Adrenal gland (tissue), 9 donors: ENCODE measurements at regions not wholly inside any gene's neighbourhood (a gene's known extent, or its start where the extent isn't known, plus 50 kb on each side); places are given as distances from the start of the nearest gene placed in this dataset.

Source experiments
- DNase-seq, 7 donors: peaks; one replicate each; pipeline ENCODE4 v3.0.0-alpha.2; 2019 to 2020
- H3K27ac ChIP-seq, 5 donors: fragments of 200-600 bp; sonication (generic) in 4 of 5; 1 replicate in 3 of 5; 2 replicates in 2 of 5; pipeline versions ENCODE4 v1.5.1 to v1.8.0; 2016 to 2020; ENCODE audit warnings: mild to moderate bottlenecking in 1 of 5
- H3K27me3 ChIP-seq: fragments of 200-600 bp; 2 replicates; pipeline ENCODE4 v1.8.0; 2021
- H3K36me3 ChIP-seq, 2 donors: fragments of 200-600 bp; replicated peaks in 1 of 2; 1 replicate in 1 of 2; 2 replicates in 1 of 2; pipeline versions ENCODE4 v1.5.1 to v1.8.0; 2018 to 2022
- H3K4me1 ChIP-seq, 2 donors: fragments of 200-600 bp; replicated peaks in 1 of 2; 1 replicate in 1 of 2; 2 replicates in 1 of 2; pipeline versions ENCODE4 v1.5.1 to v1.8.0; 2018 to 2021
- H3K4me3 ChIP-seq, 4 donors: fragments of 200-600 bp; sonication (generic) in 3 of 4; one replicate each; pipeline ENCODE4 v1.5.1; 2016 to 2018
- H3K9me3 ChIP-seq, 3 donors: fragments of 200-600 bp; sonication (generic) in 1 of 3; replicated peaks in 1 of 3; 1 replicate in 2 of 3; 2 replicates in 1 of 3; pipeline versions ENCODE4 v1.5.1 to v1.8.0; 2016 to 2021
- POLR2A ChIP-seq, 2 donors: fragments of 450-650 bp; IDR thresholded peaks; one replicate each; pipeline ENCODE4 v1.6.1; 2017; ENCODE audit warnings: antibody characterized with exemption in 2 of 2, mild to moderate bottlenecking in 2 of 2, moderate library complexity in 1 of 2
- WGBS, 4 donors: extraction: QIAGEN DNeasy Blood & Tissue Kit in 2 of 4; methylation state at CpG; one replicate each; pipeline versions ENCODE4 v1.1.5 to v1.1.7; 2013 to 2017; 5-methylcytosine and 5-hydroxymethylcytosine counted together
- intact Hi-C, 2 donors: fragments of 100-400 bp; cut with DNase I; formaldehyde crosslinking; loops; one replicate each; pipeline versions ENCODE4 v1.14.1 to v1.15.0; 2022 to 2023
- TF ChIP-seq, protein P1 (sequence below), 6 experiments: fragments of 450-650 bp in 4 of 6; fragments of 200-600 bp in 2 of 6; sonication (generic) in 1 of 6; IDR thresholded peaks; 1 replicate in 5 of 6; 2 replicates in 1 of 6; pipeline versions ENCODE4 v1.5.1 to v1.8.0; 2016 to 2021; ENCODE audit warnings: antibody characterized with exemption in 6 of 6, mild to moderate bottlenecking in 2 of 6, moderate library complexity in 1 of 6
- donor health status: healthy with polysubstance abuse.
- donor health status: Bipolar disorder and iron deficiency.
- donor health status: DM: yes; HTN: yes; CAD: no.
- donor health status: DM: no; HTN: no; CAD: no.
- donor health status: DM: no; HTN: no; CAD: no.

DNA sequence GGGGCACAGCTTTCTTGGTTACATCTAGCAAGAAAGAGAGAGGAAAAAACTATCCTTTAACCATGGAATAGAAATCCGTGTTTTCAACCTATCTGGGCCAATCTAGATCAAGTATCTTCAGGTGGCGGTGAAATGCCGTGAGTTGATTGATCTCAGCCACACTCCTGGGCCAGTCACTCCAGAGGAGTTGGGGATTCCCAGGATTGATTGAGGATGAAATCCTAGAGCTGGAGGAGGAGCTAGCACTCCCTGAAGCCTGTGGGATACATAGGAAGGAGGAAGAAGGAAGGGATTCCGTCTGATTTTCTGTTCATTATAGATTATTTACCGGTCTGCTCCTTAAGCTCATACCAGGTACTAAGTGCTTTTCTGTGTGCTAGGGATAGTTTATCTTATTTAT is 106.3 kb upstream of the ARID2 start:
- 68 to 69% (median 69%) methylated on average over 5 of the region's 5 CpGs for WGBS, 4 donors
- Histone ChIP-seq H3K4me1 (no peaks in the 10 kb centered on the region), H3K9me3 (no peaks in the 10 kb centered on the region), H3K27me3 (no peaks in the 10 kb centered on the region), H3K4me3 (no peak overlapping the region), H3K27ac (no peak overlapping the region), H3K36me3 (no peaks in the 10 kb centered on the region)
- intact Hi-C loops, result no loop called here
- DNase-seq, result no peak
- no peak for TF ChIP-seq POLR2A (IDR thresholded peaks at IDR 0.05)
- TF ChIP-seq, protein P1, sequence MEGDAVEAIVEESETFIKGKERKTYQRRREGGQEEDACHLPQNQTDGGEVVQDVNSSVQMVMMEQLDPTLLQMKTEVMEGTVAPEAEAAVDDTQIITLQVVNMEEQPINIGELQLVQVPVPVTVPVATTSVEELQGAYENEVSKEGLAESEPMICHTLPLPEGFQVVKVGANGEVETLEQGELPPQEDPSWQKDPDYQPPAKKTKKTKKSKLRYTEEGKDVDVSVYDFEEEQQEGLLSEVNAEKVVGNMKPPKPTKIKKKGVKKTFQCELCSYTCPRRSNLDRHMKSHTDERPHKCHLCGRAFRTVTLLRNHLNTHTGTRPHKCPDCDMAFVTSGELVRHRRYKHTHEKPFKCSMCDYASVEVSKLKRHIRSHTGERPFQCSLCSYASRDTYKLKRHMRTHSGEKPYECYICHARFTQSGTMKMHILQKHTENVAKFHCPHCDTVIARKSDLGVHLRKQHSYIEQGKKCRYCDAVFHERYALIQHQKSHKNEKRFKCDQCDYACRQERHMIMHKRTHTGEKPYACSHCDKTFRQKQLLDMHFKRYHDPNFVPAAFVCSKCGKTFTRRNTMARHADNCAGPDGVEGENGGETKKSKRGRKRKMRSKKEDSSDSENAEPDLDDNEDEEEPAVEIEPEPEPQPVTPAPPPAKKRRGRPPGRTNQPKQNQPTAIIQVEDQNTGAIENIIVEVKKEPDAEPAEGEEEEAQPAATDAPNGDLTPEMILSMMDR (IDR thresholded peaks at IDR 0.05), result no peak

DNA sequence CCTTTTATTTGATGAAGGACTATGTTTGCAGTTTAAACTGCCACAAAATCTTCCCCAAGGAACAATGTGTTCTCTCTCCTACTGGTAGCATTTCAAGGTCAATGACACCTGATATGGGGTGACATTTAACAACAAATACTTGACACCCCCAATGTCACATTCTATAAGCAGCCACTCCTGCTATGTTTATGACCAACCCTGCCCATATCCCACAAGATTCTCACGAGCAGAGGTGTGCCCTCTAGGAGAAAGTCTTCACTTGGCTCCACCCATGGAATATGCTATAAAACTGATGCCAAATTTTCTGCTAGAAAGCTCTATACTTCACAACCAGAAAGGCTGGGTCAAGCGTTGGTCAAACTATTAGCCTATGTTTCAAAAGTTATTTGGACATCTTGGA is 105.6 kb upstream of the ARID2 start:
- no peak for DNase-seq
- Histone ChIP-seq H3K27ac (no peak overlapping the region), H3K4me1 (no peaks in the 10 kb centered on the region), H3K9me3 (no peaks in the 10 kb centered on the region), H3K36me3 (no peaks in the 10 kb centered on the region), H3K4me3 (no peak overlapping the region), H3K27me3 (no peaks in the 10 kb centered on the region)
- intact Hi-C loops, result no loop called here
- WGBS, 4 donors, result 65 to 84% (median 77%) methylated on average over 2 of the region's 2 CpGs
- no peak for TF ChIP-seq POLR2A (IDR thresholded peaks at IDR 0.05)

DNA sequence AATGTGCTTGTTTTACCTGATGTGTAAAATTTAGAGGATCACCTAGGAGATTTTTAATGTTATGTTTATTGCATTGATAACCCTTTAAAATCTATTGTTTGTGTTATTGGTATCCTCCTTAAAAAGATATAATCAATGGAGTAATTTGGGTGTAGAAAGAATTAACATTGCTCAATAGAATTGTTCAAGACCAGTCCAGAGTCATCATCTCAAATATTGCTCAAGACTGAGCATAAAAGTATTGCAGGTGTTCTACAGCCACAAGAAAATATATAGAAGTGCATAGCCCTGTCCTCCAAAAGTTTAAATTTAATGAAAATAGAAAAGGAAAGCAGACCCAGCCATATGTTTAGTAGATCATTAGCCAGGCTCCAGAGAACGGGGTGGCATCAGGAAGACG is 102.5 kb upstream of the ARID2 start:
- no peaks in the 10 kb centered on the region for H3K27me3 ChIP-seq
- intact Hi-C loops, result no loop called here
- 22 to 49% (median 48%) methylated on average over 2 of the region's 2 CpGs for WGBS, 4 donors
- DNase-seq, result no peak
- H3K4me3 ChIP-seq, result no peak overlapping the region
- H3K27ac ChIP-seq, result no peak overlapping the region
- no peaks in the 10 kb centered on the region for H3K36me3 ChIP-seq
- no peaks in the 10 kb centered on the region for H3K9me3 ChIP-seq
- no peaks in the 10 kb centered on the region for H3K4me1 ChIP-seq
- TF ChIP-seq, protein P1 (IDR thresholded peaks at IDR 0.05), result no peak
- no peak for TF ChIP-seq POLR2A (IDR thresholded peaks at IDR 0.05)

DNA sequence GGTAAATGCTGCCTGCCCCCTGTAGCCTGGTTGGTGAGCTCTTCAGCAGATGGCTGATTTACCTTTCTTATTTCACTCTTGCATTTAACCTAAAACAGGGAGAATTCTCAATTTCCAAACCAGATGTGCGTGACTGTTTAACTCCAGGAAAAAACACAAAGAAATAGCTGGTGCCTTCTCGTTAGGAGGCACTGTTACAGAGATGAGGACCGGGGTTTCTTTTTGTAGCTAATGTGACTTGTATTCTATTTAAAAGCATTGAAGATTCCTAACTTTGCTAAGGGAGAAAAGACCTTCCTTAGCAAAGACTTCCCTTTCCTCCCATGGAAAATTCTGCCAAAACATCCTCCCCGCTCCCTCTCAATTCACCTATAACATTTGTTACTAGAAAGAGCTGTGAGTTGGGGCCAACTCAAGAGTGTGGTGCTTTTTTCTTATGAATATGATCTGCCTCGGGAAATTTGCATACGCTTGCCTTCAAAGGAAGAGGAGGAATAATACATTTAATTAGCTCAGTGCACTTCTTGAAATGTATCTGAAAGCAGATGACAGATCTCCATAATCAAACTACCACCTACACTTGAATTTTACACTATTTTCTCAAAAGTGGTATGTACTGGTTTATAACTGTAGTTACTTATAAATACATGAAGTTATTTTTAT is 102.0 kb upstream of the ARID2 start:
- no peaks in the 10 kb centered on the region for H3K4me1 ChIP-seq
- no peaks in the 10 kb centered on the region for H3K27me3 ChIP-seq
- TF ChIP-seq, protein P1 (IDR thresholded peaks at IDR 0.05), result no peak
- TF ChIP-seq POLR2A (IDR thresholded peaks at IDR 0.05), result no peak
- H3K9me3 ChIP-seq, result no peaks in the 10 kb centered on the region
- no peak overlapping the region for H3K27ac ChIP-seq
- H3K4me3 ChIP-seq, result no peak overlapping the region
- WGBS, 4 donors, result 67 to 73% (median 72%) methylated on average over 6 of the region's 6 CpGs
- no peaks in the 10 kb centered on the region for H3K36me3 ChIP-seq
- intact Hi-C loops, result no loop called here
- DNase-seq, result no peak

DNA sequence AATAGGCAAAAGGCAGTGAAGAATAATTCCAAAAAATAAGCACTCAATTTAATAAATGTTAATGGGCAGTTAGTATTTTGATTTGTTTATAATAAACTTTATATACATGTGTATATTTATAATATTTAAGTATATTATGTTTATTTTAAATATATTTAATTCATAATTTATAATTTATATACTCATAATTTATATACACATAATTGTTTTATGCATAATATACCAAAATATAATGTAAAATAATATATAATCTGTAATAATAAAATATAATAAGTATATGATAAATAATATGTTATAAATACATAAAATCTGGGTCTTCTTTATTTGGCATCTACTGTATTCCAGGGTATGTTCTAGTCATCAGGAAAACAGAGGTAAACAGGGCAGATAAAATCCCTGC is 100.2 kb upstream of the ARID2 start:
- no peak for DNase-seq
- H3K4me1 ChIP-seq, result no peaks in the 10 kb centered on the region
- no peaks in the 10 kb centered on the region for H3K27me3 ChIP-seq
- H3K9me3 ChIP-seq, result no peaks in the 10 kb centered on the region
- intact Hi-C loops, result no loop called here
- H3K4me3 ChIP-seq, result no peak overlapping the region
- TF ChIP-seq, protein P1 (IDR thresholded peaks at IDR 0.05), result no peak
- no peak for TF ChIP-seq POLR2A (IDR thresholded peaks at IDR 0.05)
- H3K27ac ChIP-seq, result no peak overlapping the region
- no peaks in the 10 kb centered on the region for H3K36me3 ChIP-seq
